SK-N-SH (cell line): ENCODE measurements at regions not wholly inside any gene's neighbourhood (a gene's known extent, or its start where the extent isn't known, plus 50 kb on each side); places are given as distances from the start of the nearest gene placed in this dataset.
A peak's percentile ranks its signal among the peaks of the same experiment; 100 is the strongest.

Source experiments
- CTCF ChIP-seq: fragments of 200-600 bp; sonication (generic); IDR thresholded peaks from 2 replicates; pipeline ENCODE4 v1.6.1; 2017; ENCODE audit warnings: antibody characterized with exemption, mild to moderate bottlenecking, moderate library complexity
- PBX3 ChIP-seq: IDR thresholded peaks from 2 replicates; pipeline ENCODE4; 2012
- POLR2AphosphoS5 ChIP-seq: IDR thresholded peaks from 2 replicates; pipeline ENCODE4 v1.6.1; 2012; ENCODE audit warnings: low read depth, low read length
- RAD21 ChIP-seq: IDR thresholded peaks from 2 replicates; pipeline ENCODE4 v1.6.1; 2012; ENCODE audit warnings: mild to moderate bottlenecking, low read length
- RFX5 ChIP-seq: IDR thresholded peaks from 2 replicates; pipeline ENCODE4 v1.6.1; 2012; ENCODE audit warnings: mild to moderate bottlenecking, improper control_type of control experiment, low read length
- SMC3 ChIP-seq: IDR thresholded peaks from 2 replicates; pipeline ENCODE4 v1.6.1; 2012; ENCODE audit warnings: low read depth, low read length, improper control_type of control experiment
- USF2 ChIP-seq: fragments of 150-350 bp; IDR thresholded peaks from 2 replicates; pipeline ENCODE4 v1.6.1; 2017; ENCODE audit warnings: antibody characterized with exemption, low read length, low read depth, borderline replicate concordance
- YY1 ChIP-seq: IDR thresholded peaks from 2 replicates; pipeline ENCODE4 v1.4.0; 2012; ENCODE audit warnings: low read depth, mild to moderate bottlenecking

- TF ChIP-seq RAD21 (peak; percentile 56), YY1 (no peak), RFX5 (no peak), CTCF (peak; percentile 88), USF2 (no peak), SMC3 (no peak), POLR2AphosphoS5 (no peak), PBX3 (no peak)
Measured at GRCh38 chr3:86563400-86563970, 427.5 kb downstream of the VGLL3 start.
